GM23338 (cell line): ENCODE measurements at regions not wholly inside any gene's neighbourhood (a gene's known extent, or its start where the extent isn't known, plus 50 kb on each side); places are given as distances from the start of the nearest gene placed in this dataset.

ENCODE experiments used
- ATAC-seq: fragments of 200-7000 bp; cut with Tn5 transposase; 3 replicates; pipeline ENCODE4 v1.9.1; 2020
- DNase-seq: peaks from one replicate; pipeline ENCODE4 v3.0.0-alpha.2; 2015; ENCODE audit warnings: low spot score
- H2AFZ ChIP-seq: fragments of 200-600 bp; sonication (generic); 2 replicates; pipeline ENCODE4 v1.8.0; 2016; ENCODE audit warnings: antibody characterized with exemption, mild to moderate bottlenecking, moderate library complexity
- H3F3A ChIP-seq: fragments of 200-600 bp; sonication (generic); replicated peaks from 2 replicates; pipeline ENCODE4 v1.8.0; 2017; ENCODE audit warnings: antibody characterized with exemption, mixed run types, low read depth
- H3K27ac ChIP-seq: fragments of 200-600 bp; sonication (generic); 2 replicates; pipeline ENCODE4 v1.6.1; 2016; ENCODE audit warnings: low read depth
- H3K27me3 ChIP-seq: fragments of 200-600 bp; sonication (generic); 2 replicates; pipeline ENCODE4 v1.8.0; 2016; ENCODE audit warnings: mild to moderate bottlenecking, mixed run types, moderate library complexity; ENCODE audit not compliant: insufficient read depth
- H3K36me3 ChIP-seq: fragments of 200-600 bp; sonication (generic); 2 replicates; pipeline ENCODE4 v1.8.0; 2016; ENCODE audit warnings: mild to moderate bottlenecking; ENCODE audit not compliant: insufficient read depth
- H3K4me1 ChIP-seq: fragments of 200-600 bp; sonication (generic); 2 replicates; pipeline ENCODE4 v1.8.0; 2016; ENCODE audit warnings: mild to moderate bottlenecking, moderate library complexity; ENCODE audit not compliant: insufficient read depth
- H3K4me2 ChIP-seq: fragments of 200-600 bp; sonication (generic); 2 replicates; pipeline ENCODE4 v1.7.1; 2017; ENCODE audit warnings: mixed run types
- H3K4me3 ChIP-seq: fragments of 200-600 bp; sonication (generic); 2 replicates; pipeline ENCODE4 v1.6.1; 2016; ENCODE audit warnings: mixed run types
- H3K79me2 ChIP-seq: fragments of 200-600 bp; sonication (generic); replicated peaks from 2 replicates; pipeline ENCODE4 v1.8.0; 2017; ENCODE audit warnings: mild to moderate bottlenecking; ENCODE audit not compliant: insufficient read depth
- H3K9me2 ChIP-seq: fragments of 200-600 bp; sonication (generic); 2 replicates; pipeline ENCODE4 v1.8.0; 2017; ENCODE audit not compliant: insufficient read depth
- H4K20me1 ChIP-seq: fragments of 200-600 bp; sonication (generic); replicated peaks from 2 replicates; pipeline ENCODE4 v1.8.0; 2017; ENCODE audit warnings: mild to moderate bottlenecking; ENCODE audit not compliant: insufficient read depth
- H3K27ac Mint-ChIP-seq: 2 replicates; pipeline ENCODE4 v1.8.0; 2020; ENCODE audit warnings: inconsistent platforms, mild to moderate bottlenecking, moderate library complexity, mixed read lengths
- H3K27me3 Mint-ChIP-seq: 3 replicates; pipeline ENCODE4 v1.8.0; 2022; ENCODE audit warnings: low read depth, mild to moderate bottlenecking, moderate library complexity, mixed read lengths, inconsistent platforms; ENCODE audit not compliant: insufficient read depth, poor library complexity
- H3K36me3 Mint-ChIP-seq: 3 replicates; pipeline ENCODE4 v1.8.0; 2021; ENCODE audit warnings: low read depth, mild to moderate bottlenecking, inconsistent platforms, moderate library complexity, mixed read lengths
- H3K4me1 Mint-ChIP-seq: 3 replicates; pipeline ENCODE4 v1.8.0; 2020; ENCODE audit warnings: mild to moderate bottlenecking, inconsistent platforms, mixed read lengths
- H3K4me3 Mint-ChIP-seq: 3 replicates; pipeline ENCODE4 v1.8.0; 2021; ENCODE audit warnings: moderate library complexity, mild to moderate bottlenecking, inconsistent platforms, mixed read lengths
- H3K9me3 Mint-ChIP-seq: 3 replicates; pipeline ENCODE4 v1.8.0; 2020; ENCODE audit warnings: moderate library complexity, mild to moderate bottlenecking, inconsistent platforms, mixed read lengths
- CREB1 ChIP-seq: fragments of 250-450 bp; sonication (Bioruptor Pico); IDR thresholded peaks from 2 replicates; pipeline ENCODE4 v1.5.0; 2020; ENCODE audit warnings: low read depth, mild to moderate bottlenecking, moderate library complexity
- EZH2 ChIP-seq: fragments of 200-600 bp; sonication (generic); IDR thresholded peaks from one replicate; pipeline ENCODE4 v1.8.0; 2017; ENCODE audit warnings: antibody characterized with exemption, mild to moderate bottlenecking, low read depth; ENCODE audit not compliant: unreplicated experiment
- EZH2phosphoT487 ChIP-seq: fragments of 200-600 bp; sonication (generic); IDR thresholded peaks from one replicate; pipeline ENCODE4 v1.8.1; 2018; ENCODE audit warnings: antibody characterized with exemption; ENCODE audit not compliant: unreplicated experiment
- JUNB ChIP-seq: IDR thresholded peaks from one replicate; pipeline ENCODE4 v1.6.1; 2016; ENCODE audit warnings: antibody characterized with exemption; ENCODE audit not compliant: unreplicated experiment
- NANOG ChIP-seq: IDR thresholded peaks from 2 replicates; pipeline ENCODE4 v1.6.1; 2016; ENCODE audit warnings: antibody characterized with exemption, borderline replicate concordance
- POLR2AphosphoS5 ChIP-seq: IDR thresholded peaks from 2 replicates; pipeline ENCODE4 v1.6.1; 2016; ENCODE audit warnings: antibody characterized with exemption, low read depth
- STAT1 ChIP-seq: IDR thresholded peaks from one replicate; pipeline ENCODE4 v1.6.1; 2016; ENCODE audit warnings: antibody characterized with exemption; ENCODE audit not compliant: unreplicated experiment
- ZNF114 ChIP-seq: fragments of 250-450 bp; sonication (Bioruptor Pico); IDR thresholded peaks from 2 replicates; pipeline ENCODE4 v1.5.0; 2020; ENCODE audit warnings: mild to moderate bottlenecking, moderate library complexity
- ZNF331 ChIP-seq: fragments of 250-450 bp; sonication (Bioruptor Pico); IDR thresholded peaks from 2 replicates; pipeline ENCODE4 v1.5.0; 2020; ENCODE audit warnings: low read depth, mild to moderate bottlenecking, moderate library complexity
- TF ChIP-seq, protein P1 (sequence below): fragments of 250-450 bp; sonication (Bioruptor Pico); IDR thresholded peaks from 2 replicates; pipeline ENCODE4 v1.5.0; 2020; ENCODE audit warnings: mild to moderate bottlenecking, moderate library complexity
- TF ChIP-seq, protein P2 (sequence below): IDR thresholded peaks from one replicate; pipeline ENCODE4 v1.6.1; 2018; ENCODE audit warnings: antibody characterized with exemption; ENCODE audit not compliant: unreplicated experiment
- TF ChIP-seq, protein P3 (sequence below): IDR thresholded peaks from 2 replicates; pipeline ENCODE4 v1.6.1; 2016; ENCODE audit warnings: antibody characterized with exemption
- TF ChIP-seq, protein P4 (sequence below), 2 experiments: fragments of 200-600 bp in 1 of 2; sonication (generic) in 1 of 2; conservative IDR thresholded peaks; 2 replicates each; pipeline versions ENCODE4 v1.5.1 to v1.6.1; 2016 to 2017; ENCODE audit warnings: antibody characterized with exemption in 2 of 2, low read depth in 2 of 2, mild to moderate bottlenecking in 2 of 2, moderate library complexity in 1 of 2

GRCh38 chr20:1806456-1806855 is 88.8 kb upstream of the SIRPA start (continued):
- TF ChIP-seq, protein P1, sequence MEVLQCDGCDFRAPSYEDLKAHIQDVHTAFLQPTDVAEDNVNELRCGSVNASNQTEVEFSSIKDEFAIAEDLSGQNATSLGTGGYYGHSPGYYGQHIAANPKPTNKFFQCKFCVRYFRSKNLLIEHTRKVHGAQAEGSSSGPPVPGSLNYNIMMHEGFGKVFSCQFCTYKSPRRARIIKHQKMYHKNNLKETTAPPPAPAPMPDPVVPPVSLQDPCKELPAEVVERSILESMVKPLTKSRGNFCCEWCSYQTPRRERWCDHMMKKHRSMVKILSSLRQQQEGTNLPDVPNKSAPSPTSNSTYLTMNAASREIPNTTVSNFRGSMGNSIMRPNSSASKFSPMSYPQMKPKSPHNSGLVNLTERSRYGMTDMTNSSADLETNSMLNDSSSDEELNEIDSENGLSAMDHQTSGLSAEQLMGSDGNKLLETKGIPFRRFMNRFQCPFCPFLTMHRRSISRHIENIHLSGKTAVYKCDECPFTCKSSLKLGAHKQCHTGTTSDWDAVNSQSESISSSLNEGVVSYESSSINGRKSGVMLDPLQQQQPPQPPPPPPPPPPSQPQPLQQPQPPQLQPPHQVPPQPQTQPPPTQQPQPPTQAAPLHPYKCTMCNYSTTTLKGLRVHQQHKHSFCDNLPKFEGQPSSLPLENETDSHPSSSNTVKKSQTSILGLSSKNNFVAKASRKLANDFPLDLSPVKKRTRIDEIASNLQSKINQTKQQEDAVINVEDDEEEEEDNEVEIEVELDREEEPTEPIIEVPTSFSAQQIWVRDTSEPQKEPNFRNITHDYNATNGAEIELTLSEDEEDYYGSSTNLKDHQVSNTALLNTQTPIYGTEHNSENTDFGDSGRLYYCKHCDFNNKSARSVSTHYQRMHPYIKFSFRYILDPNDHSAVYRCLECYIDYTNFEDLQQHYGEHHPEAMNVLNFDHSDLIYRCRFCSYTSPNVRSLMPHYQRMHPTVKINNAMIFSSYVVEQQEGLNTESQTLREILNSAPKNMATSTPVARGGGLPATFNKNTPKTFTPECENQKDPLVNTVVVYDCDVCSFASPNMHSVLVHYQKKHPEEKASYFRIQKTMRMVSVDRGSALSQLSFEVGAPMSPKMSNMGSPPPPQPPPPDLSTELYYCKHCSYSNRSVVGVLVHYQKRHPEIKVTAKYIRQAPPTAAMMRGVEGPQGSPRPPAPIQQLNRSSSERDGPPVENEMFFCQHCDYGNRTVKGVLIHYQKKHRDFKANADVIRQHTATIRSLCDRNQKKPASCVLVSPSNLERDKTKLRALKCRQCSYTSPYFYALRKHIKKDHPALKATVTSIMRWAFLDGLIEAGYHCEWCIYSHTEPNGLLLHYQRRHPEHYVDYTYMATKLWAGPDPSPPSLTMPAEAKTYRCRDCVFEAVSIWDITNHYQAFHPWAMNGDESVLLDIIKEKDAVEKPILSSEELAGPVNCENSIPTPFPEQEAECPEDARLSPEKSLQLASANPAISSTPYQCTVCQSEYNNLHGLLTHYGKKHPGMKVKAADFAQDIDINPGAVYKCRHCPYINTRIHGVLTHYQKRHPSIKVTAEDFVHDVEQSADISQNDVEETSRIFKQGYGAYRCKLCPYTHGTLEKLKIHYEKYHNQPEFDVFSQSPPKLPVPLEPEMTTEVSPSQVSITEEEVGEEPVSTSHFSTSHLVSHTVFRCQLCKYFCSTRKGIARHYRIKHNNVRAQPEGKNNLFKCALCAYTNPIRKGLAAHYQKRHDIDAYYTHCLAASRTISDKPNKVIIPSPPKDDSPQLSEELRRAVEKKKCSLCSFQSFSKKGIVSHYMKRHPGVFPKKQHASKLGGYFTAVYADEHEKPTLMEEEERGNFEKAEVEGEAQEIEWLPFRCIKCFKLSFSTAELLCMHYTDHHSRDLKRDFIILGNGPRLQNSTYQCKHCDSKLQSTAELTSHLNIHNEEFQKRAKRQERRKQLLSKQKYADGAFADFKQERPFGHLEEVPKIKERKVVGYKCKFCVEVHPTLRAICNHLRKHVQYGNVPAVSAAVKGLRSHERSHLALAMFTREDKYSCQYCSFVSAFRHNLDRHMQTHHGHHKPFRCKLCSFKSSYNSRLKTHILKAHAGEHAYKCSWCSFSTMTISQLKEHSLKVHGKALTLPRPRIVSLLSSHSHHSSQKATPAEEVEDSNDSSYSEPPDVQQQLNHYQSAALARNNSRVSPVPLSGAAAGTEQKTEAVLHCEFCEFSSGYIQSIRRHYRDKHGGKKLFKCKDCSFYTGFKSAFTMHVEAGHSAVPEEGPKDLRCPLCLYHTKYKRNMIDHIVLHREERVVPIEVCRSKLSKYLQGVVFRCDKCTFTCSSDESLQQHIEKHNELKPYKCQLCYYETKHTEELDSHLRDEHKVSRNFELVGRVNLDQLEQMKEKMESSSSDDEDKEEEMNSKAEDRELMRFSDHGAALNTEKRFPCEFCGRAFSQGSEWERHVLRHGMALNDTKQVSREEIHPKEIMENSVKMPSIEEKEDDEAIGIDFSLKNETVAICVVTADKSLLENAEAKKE (CRISPR knock-in tag), result no peak
- TF ChIP-seq CREB1 (no peak), JUNB (no peak), STAT1 (no peak)

DNA sequence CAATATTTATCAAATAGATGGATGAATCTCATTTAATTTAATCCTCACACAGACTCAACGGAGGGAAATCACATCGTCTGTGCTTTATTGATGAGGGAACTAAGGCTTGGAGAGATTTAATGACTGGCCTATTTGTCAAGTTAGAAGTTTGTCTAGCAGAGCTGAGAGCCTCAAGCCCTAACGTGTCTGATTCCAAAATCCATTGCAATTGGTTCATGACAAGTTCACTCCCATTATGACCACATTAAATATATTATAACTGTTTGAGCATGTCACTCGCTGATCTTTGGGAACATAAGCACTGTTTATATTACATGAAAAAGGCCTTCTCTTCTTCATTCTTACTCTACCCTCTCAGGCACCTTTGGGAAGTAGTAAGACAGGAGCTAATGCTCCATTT is 89.4 kb upstream of the SIRPA start:
- peaks cover 4% of the 10 kb centered on the region; the same call in 1 of the 3 replicates for H3K36me3 Mint-ChIP-seq
- no peaks in the 10 kb centered on the region for H3K79me2 ChIP-seq
- no peak overlapping the region for H3K27ac ChIP-seq
- H3K4me3 ChIP-seq, result no peak overlapping the region
- H3K4me1 ChIP-seq, result peaks cover 24% of the 10 kb centered on the region
- H3K27me3 Mint-ChIP-seq, result peaks cover 36% of the 10 kb centered on the region
- ATAC-seq, result no peak
- H3K9me2 ChIP-seq, result no peaks in the 10 kb centered on the region
- H3K27me3 ChIP-seq, result peaks cover 43% of the 10 kb centered on the region
- no peak overlapping the region for H3K27ac Mint-ChIP-seq
- DNase-seq, result no peak
- no peak overlapping the region for H2AFZ ChIP-seq
- peaks cover 8% of the 10 kb centered on the region; the same call in 1 of the 2 replicates for H3F3A ChIP-seq
- H3K4me3 Mint-ChIP-seq, result no peak overlapping the region
- H4K20me1 ChIP-seq, result no peaks in the 10 kb centered on the region
- H3K4me2 ChIP-seq, result no peak overlapping the region
- H3K4me1 Mint-ChIP-seq, result peaks cover 56% of the 10 kb centered on the region
- no peaks in the 10 kb centered on the region for H3K36me3 ChIP-seq
- H3K9me3 Mint-ChIP-seq, result no peaks in the 10 kb centered on the region
- TF ChIP-seq EZH2 (no peak), ZNF114 (CRISPR knock-in tag) (no peak), EZH2phosphoT487 (no peak), POLR2AphosphoS5 (no peak), STAT1 (no peak), NANOG (no peak), ZNF331 (no peak), JUNB (no peak), CREB1 (no peak)
- TF ChIP-seq, protein P2, sequence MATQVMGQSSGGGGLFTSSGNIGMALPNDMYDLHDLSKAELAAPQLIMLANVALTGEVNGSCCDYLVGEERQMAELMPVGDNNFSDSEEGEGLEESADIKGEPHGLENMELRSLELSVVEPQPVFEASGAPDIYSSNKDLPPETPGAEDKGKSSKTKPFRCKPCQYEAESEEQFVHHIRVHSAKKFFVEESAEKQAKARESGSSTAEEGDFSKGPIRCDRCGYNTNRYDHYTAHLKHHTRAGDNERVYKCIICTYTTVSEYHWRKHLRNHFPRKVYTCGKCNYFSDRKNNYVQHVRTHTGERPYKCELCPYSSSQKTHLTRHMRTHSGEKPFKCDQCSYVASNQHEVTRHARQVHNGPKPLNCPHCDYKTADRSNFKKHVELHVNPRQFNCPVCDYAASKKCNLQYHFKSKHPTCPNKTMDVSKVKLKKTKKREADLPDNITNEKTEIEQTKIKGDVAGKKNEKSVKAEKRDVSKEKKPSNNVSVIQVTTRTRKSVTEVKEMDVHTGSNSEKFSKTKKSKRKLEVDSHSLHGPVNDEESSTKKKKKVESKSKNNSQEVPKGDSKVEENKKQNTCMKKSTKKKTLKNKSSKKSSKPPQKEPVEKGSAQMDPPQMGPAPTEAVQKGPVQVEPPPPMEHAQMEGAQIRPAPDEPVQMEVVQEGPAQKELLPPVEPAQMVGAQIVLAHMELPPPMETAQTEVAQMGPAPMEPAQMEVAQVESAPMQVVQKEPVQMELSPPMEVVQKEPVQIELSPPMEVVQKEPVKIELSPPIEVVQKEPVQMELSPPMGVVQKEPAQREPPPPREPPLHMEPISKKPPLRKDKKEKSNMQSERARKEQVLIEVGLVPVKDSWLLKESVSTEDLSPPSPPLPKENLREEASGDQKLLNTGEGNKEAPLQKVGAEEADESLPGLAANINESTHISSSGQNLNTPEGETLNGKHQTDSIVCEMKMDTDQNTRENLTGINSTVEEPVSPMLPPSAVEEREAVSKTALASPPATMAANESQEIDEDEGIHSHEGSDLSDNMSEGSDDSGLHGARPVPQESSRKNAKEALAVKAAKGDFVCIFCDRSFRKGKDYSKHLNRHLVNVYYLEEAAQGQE, result no peak
- TF ChIP-seq, protein P3, sequence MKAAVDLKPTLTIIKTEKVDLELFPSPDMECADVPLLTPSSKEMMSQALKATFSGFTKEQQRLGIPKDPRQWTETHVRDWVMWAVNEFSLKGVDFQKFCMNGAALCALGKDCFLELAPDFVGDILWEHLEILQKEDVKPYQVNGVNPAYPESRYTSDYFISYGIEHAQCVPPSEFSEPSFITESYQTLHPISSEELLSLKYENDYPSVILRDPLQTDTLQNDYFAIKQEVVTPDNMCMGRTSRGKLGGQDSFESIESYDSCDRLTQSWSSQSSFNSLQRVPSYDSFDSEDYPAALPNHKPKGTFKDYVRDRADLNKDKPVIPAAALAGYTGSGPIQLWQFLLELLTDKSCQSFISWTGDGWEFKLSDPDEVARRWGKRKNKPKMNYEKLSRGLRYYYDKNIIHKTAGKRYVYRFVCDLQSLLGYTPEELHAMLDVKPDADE, result no peak
- TF ChIP-seq, protein P4, sequence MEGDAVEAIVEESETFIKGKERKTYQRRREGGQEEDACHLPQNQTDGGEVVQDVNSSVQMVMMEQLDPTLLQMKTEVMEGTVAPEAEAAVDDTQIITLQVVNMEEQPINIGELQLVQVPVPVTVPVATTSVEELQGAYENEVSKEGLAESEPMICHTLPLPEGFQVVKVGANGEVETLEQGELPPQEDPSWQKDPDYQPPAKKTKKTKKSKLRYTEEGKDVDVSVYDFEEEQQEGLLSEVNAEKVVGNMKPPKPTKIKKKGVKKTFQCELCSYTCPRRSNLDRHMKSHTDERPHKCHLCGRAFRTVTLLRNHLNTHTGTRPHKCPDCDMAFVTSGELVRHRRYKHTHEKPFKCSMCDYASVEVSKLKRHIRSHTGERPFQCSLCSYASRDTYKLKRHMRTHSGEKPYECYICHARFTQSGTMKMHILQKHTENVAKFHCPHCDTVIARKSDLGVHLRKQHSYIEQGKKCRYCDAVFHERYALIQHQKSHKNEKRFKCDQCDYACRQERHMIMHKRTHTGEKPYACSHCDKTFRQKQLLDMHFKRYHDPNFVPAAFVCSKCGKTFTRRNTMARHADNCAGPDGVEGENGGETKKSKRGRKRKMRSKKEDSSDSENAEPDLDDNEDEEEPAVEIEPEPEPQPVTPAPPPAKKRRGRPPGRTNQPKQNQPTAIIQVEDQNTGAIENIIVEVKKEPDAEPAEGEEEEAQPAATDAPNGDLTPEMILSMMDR (conservative IDR thresholded peaks at IDR 0.05; ENCODE audit: low read depth in 2 of 2), result no peak
